ENCODE measurements at regions not wholly inside any gene's neighbourhood (a gene's known extent, or its start where the extent isn't known, plus 50 kb on each side); places are given as distances from the start of the nearest gene placed in this dataset.

DNA sequence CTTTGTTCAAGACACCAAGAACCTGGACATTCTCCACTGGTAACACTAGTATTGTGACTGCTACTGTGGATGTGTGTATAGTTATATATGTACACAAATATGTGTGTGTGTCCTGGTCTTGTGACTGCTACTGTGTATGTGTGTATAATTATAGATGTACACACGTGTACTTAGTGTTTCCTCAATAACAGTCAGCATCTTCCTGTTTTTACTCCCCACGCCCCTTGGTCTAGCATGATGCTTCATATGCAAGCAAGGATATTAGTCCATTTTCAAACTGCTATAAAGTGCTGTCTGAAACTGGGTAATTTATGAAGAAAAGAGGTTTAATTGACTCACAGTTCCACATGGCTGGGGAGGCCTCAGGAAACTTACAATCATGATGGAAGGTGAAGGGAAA lies 802.7 kb downstream of the RNF144A start:
- TF ChIP-seq, protein P1, sequence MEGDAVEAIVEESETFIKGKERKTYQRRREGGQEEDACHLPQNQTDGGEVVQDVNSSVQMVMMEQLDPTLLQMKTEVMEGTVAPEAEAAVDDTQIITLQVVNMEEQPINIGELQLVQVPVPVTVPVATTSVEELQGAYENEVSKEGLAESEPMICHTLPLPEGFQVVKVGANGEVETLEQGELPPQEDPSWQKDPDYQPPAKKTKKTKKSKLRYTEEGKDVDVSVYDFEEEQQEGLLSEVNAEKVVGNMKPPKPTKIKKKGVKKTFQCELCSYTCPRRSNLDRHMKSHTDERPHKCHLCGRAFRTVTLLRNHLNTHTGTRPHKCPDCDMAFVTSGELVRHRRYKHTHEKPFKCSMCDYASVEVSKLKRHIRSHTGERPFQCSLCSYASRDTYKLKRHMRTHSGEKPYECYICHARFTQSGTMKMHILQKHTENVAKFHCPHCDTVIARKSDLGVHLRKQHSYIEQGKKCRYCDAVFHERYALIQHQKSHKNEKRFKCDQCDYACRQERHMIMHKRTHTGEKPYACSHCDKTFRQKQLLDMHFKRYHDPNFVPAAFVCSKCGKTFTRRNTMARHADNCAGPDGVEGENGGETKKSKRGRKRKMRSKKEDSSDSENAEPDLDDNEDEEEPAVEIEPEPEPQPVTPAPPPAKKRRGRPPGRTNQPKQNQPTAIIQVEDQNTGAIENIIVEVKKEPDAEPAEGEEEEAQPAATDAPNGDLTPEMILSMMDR (IDR thresholded peaks at IDR 0.05; ENCODE audit: low read depth, low read length, missing input control): no peak
- TF ChIP-seq TAF1 (conservative IDR thresholded peaks at IDR 0.05) (no peak), GABPA (IDR thresholded peaks at IDR 0.05 in 1 of 2, conservative IDR thresholded peaks at IDR 0.05 in 1 of 2) (no peak), YY1 (IDR thresholded peaks at IDR 0.05) (no peak), FOXA1 (IDR thresholded peaks at IDR 0.05) (no peak)
- TF ChIP-seq, protein P2, sequence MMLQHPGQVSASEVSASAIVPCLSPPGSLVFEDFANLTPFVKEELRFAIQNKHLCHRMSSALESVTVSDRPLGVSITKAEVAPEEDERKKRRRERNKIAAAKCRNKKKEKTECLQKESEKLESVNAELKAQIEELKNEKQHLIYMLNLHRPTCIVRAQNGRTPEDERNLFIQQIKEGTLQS (IDR thresholded peaks at IDR 0.05): no peak
- TF ChIP-seq, protein P3, sequence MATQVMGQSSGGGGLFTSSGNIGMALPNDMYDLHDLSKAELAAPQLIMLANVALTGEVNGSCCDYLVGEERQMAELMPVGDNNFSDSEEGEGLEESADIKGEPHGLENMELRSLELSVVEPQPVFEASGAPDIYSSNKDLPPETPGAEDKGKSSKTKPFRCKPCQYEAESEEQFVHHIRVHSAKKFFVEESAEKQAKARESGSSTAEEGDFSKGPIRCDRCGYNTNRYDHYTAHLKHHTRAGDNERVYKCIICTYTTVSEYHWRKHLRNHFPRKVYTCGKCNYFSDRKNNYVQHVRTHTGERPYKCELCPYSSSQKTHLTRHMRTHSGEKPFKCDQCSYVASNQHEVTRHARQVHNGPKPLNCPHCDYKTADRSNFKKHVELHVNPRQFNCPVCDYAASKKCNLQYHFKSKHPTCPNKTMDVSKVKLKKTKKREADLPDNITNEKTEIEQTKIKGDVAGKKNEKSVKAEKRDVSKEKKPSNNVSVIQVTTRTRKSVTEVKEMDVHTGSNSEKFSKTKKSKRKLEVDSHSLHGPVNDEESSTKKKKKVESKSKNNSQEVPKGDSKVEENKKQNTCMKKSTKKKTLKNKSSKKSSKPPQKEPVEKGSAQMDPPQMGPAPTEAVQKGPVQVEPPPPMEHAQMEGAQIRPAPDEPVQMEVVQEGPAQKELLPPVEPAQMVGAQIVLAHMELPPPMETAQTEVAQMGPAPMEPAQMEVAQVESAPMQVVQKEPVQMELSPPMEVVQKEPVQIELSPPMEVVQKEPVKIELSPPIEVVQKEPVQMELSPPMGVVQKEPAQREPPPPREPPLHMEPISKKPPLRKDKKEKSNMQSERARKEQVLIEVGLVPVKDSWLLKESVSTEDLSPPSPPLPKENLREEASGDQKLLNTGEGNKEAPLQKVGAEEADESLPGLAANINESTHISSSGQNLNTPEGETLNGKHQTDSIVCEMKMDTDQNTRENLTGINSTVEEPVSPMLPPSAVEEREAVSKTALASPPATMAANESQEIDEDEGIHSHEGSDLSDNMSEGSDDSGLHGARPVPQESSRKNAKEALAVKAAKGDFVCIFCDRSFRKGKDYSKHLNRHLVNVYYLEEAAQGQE (IDR thresholded peaks at IDR 0.05): no peak
- TF ChIP-seq, protein P4, sequence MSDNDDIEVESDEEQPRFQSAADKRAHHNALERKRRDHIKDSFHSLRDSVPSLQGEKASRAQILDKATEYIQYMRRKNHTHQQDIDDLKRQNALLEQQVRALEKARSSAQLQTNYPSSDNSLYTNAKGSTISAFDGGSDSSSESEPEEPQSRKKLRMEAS (IDR thresholded peaks at IDR 0.05): no peak
